ENCODE measurements at regions not wholly inside any gene's neighbourhood (a gene's known extent, or its start where the extent isn't known, plus 50 kb on each side); places are given as distances from the start of the nearest gene placed in this dataset.

DNA sequence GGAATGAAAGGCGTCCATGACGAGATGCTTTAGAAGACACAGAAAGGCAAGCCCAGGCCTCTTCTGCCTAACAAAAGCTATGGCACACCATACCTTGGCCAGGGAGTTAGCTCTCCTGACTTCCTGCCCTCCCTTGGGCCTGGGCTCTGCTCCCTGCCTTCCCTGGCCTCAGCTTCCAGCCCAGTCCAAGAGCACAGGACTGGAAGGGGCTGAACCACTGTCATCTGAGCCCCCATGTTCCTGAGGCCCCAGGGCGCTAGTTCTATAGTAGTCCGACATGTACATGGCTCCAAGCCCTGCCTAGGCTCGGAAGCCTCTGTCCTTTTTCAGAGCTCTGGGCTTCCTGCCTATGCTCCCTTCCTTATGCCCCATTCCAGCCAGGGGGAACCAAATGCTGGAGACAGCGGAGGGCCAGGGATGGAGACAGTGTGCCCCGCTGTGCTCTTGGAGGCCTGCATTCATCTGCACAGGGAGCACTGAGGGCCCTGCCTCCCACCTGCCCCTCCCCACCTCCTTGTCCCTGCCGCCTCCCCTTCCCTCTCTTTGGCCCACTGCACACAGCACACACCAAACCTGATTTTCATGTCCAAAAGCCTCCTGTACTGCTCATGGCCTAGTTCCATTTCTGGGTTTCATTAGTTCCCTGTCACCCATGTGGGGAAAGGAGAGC lies 240.1 kb downstream of the RHOU start:
- DNase-seq (ENCODE audit: low read depth in 2 of 2): no peak

DNA sequence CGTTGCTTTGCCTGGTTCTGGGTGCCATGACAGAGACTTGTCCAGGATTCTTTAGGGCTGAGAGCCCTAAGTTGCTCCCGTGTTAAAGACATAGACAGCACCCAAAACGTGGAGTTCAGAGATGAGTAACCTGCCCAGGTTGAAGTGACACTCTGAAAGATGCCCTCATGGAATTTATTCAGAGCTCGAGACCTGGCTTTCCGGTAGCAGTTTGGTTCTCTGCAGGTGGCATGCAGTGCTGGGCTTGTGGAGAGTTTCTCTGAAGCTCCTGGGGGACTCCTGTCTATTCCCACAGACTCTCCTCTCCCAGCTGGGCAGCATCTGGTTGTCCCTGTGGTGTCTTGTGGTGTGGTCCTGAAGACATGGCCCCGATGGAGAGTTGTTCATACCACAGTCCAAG lies 241.0 kb downstream of the RHOU start:
- DNase-seq (ENCODE audit: low read depth in 2 of 2): no peak

DNA sequence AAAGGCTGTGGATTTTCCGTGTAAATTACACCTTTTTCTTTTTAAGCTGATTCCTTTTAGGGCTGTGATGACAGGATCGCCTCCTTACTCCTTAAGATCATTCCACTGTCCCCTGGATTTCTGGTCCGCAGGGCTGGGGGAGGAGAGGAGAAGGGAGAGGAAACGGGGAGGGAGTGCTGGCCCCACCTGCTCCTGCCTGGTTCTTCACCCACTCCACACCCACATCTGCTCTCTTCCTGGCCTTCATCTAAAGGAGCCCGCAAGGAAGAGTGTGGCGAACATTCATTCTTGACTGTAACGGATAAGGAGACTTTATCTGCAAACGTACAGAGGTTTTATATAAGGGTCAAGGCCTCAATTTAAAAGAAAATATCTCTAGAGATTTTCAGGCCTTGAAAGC lies 242.0 kb downstream of the RHOU start:
- no peak for DNase-seq (ENCODE audit: low read depth in 2 of 2)

DNA sequence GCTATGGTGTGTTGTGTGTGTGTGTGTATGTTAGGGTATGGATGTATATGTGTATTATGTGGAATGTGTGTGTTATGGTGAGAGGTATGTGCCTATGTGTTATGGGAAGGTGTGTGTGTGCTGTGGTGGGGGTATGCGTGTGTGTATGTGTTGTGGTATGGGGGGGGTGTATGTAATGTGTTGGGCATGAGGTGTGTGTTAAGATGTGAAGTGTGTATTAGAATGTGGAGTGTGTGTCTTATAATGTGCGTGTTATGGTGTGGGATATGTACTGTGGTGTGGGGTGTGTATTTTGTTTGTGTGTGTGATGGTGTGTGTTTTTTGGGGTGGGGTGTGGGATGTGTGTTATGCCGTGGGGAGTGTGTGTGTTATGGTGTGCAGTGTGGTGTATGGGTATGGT lies 242.5 kb downstream of the RHOU start:
- no peak for DNase-seq (ENCODE audit: low read depth in 2 of 2)

DNA sequence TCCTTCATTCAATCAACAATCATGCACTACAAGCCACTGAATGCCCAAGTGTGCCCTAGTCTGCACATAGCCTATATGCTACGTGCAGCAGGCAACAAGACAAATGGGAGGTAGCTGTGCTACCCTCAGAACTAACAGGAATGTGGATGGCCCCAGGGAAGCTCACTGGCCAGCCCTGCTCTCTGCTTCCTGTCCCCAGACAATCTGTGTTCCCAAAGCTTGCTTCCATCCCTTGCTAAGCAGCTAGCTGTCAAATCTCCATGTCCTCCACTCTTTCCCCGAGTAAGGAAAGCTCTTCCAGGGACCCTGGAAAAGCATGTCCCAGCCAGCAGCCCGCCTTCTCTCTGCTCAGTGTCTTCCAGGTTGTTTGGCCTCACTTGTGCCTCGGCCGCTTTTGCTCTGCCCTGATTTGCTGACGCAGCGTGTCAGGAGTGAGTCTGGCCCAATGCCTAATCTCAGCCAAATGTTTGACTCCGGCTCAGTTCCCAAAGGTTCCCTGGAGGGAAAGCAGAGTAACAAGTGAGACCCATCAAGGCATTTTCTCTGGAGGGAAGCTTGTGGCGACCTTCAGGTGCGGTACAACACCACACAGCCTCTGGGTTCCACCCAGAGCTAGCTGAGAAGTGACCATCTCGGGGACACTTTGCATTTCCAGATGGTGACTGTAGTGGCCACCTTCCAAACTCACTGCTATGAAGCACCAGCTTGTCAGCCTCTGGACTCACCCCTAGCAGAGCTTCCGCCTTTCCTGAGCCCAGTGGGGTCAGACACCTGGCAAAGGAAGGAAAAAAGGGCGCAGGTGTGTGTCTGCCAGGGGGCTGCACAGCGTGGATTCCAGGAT lies 243.4 kb downstream of the RHOU start:
- DNase-seq (ENCODE audit: low read depth in 2 of 2): no peak

DNA sequence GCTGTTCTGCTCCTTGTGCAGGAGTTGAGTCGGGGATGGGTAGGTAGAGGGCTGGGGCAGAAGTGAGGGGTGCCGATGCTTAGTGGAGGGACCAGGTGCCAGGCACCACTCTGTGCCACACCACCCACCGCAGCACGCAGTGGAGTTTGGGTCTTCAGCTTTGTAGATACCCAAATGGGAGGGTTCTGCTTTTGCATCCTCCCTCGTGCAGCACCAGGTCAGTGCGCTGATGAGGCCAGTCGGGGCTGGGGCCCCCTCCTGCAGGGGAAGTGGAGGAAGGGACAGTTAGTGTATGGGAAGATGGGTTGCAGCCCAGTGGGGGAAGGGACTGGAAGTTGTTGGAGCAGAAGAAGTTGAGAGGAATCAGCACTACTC lies 244.0 kb downstream of the RHOU start:
- no peak for DNase-seq (ENCODE audit: low read depth in 2 of 2)

DNA sequence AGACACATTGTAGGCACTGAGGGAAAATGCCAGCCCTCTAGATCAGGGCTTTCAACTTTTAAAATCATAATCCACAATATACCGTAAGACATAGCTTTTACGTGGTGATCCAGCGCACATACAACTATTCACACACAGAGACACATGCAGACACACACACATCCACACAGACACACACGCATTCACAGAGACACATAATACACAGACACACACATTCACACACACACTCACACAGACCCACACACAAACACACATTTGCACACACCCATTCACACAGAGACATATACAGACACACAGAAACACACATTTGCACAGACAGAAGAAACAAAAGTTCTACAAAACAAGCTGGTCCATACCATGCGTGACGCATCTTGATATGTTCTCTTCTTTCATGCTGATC lies 244.5 kb downstream of the RHOU start:
- no peak for DNase-seq (ENCODE audit: low read depth in 2 of 2)

DNA sequence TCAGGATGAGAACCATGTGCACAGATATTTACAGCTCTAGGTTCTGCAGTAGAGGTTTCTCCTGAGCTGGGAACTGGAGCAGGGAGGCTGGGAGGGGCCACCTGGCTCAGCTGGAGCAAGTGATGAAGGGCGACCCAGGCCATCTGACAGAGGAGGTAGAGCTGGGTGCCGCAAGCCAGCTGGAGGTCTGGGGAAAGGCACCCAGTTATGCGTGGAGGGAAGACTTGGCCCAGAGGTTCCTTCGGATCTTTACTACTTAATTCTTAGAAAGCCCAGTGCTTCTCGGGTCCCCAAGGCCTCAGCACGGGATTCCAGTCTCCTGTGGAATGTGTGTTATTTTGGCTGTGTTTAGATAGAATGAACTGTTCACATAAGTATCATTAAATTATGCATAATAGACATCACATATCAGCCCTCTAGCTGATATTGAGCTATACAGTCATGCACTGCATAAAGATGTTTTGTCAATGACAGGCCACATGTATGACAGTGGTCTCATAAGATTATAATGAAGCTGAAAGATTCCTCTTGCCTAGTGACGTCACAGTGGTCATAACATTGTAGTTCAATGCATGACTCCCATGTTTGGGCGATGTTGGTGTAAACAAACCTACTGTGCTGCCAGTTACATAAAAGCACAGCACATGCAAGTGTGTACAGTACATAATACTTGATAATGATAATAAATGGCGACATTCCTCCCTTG lies 245.1 kb downstream of the RHOU start:
- DNase-seq (ENCODE audit: low read depth in 2 of 2): no peak

DNA sequence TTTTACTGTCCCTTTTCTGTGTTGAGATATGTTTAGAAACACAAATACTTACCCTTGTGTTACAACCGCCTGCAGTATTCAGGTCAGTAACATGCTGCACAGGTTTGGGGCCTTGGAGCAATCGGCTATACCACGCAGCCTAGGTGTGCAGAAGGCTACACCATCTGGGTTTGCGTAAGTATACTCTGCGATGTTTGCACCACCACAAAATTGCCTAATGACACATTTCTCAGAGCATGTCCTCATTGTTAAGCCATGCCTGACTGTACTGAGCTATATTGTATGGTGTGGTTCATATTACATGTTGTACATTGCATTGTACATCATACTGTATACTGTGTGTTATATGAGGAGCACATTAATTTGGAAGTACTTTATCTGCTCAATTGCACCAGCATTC lies 247.4 kb downstream of the RHOU start:
- no peak for DNase-seq (ENCODE audit: low read depth in 2 of 2)

DNA sequence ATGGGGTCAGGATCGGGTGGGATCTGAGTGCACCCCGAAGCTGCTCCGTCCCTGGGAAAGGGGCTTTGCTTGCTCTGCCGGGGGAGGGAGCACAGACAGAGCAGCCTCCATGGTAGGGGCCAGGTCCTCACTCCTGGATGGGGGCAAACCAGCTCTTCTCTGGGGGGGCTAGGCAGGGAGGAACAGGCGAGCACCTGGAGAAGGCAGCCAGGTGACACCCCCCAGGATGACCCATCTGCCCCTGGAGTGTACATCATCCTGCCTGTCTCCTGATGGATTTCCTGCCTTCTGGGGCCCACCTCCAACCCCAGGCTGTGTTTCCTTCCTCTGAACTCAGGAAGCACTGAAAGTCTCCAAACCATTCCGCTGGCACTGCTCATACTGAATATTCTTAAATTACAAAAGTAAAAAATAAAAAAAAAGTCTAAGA lies 248.0 kb downstream of the RHOU start:
- DNase-seq (ENCODE audit: low read depth in 2 of 2): no peak

DNA sequence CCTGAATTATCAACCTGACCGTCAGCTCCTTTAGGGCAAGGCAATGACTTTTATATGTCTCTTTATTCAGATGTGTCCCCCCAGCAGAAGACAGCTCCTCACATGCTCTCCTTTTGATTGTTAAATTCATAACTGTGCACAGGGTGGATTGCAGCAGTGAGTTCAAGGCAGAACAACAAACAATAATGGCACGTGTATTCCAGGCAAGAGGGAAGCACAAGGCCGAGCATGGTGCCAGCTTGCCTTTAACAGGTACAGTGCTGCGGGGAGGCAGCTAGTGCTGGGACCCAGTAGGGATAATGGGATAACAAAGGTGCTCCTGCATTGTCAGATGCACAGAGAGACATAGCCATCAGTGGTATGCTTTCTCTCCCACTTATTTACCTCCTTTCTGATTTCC lies 248.4 kb downstream of the RHOU start:
- DNase-seq (ENCODE audit: low read depth in 2 of 2): no peak

DNA sequence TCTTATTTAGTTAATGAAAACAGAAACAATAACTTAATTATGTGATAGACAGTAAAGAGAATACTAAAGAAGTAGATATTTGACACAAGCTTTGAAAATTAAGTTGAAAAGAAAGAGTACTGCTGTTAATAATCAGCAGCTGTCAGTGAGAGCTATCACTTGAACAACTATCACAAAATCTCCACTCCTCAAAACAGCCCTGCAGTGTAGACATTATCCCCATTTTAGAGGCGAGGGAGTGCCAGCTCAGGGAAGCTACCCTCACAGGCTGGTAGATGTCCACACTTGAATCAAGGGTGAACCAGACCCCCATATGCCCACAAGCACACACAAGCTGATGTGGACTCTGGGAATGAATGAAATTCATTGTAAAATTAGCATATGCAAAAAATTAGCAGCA lies 248.8 kb downstream of the RHOU start:
- DNase-seq (ENCODE audit: low read depth in 2 of 2): no peak

DNA sequence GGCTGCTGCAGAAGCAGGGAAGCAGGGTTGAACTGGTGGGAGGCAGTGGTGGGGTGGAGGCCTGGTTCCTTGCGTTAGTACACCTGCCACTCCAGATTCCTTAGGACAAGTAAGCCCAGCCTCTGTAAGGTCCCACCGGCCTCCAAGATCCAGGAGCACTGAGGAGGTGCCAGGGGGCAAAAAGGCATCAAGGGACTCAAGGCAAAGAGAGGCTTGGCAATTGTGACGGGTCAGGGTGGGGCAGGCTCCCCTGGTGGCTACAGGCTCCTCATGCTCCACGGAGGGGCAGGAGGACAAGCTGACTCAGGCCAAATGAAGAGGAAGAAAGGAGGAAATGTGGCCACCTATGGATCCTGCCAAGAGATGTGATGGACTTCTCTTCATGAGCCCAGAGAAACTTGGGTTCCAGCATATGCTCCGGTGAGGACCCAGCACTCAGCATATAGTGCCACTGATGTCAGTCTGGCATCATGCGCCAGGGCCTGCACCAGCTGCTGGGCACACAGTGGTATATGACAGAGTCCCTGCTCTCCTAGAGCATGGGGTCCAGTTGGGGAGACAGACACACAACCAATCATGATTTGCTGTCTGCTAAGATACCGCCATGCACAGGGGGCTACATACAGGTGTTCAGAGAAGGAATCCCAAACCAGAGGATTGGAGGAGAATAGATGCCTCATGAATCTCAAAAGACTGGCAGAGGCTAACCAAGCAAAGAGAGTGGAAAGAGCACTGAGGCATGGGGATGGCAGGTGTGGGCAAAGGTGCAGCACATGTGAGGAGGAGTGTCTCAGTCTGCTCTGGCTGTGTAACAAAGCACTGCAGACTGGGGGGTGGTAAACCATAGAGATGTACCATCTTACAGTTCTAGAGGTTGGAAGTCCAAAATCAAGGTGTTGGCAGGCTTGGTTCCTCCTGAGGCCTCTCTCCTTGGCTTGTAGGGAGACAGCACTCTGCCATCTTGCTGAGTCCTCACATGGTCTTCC lies 249.7 kb downstream of the RHOU start:
- no peak for DNase-seq (ENCODE audit: low read depth in 2 of 2)

DNA sequence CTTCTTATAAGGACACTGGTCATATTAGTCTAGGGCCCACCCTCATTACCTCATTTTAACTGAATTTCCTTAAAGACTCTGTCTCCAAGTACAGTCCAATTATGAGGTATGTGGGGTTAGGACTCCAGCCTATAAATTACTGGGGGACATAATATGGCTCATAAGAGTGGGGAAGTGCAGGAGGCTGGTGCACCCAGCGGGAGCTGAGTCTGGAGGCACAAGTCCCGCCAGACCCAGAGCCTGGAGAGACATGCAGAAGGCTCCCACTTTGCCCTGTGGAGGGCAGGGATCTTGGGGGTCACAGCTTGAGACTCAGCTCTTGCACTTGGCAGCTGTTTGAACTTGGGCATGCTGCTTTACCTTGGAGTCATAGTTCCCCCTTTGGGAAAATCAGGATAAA lies 250.4 kb downstream of the RHOU start:
- DNase-seq (ENCODE audit: low read depth in 2 of 2): no peak

DNA sequence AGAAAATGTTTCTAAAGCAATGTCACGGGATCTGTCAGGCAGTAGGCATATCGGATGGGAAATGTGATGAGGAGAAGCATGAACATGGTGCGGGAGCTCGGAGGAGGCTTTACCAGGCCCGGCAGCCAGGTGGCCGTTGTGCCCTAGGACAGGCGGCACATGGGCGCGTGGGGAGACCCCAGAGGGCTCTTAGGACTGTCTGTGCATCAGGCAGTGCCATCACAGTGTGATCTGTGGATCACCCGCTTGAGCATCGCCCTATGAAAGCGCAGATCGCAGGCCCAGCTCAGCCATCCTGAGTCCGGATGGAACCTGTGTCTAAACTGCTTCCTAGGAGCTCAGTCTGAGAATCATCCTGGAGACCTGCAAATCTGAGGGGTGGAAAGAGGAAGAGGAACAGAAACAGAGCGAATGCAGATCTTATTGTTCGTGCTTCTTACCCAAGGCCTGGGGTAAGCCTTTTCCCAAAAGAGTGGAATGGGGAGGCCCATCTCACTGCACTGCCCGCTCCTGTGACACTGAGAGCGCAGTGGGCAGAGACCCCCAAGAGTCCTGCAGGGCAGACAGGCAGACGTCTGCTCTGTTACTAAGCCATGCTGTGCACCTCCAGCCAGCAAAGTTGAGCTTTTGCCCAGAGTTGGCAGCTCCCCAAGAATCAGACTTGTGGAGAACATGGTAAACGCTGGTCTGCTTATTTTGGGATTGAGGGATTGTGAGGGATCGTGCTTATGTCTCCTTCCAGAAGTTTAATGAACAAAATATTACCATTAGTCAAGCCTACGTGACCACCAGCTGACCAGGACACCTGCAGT lies 251.0 kb downstream of the RHOU start:
- DNase-seq (ENCODE audit: low read depth in 2 of 2): no peak

DNA sequence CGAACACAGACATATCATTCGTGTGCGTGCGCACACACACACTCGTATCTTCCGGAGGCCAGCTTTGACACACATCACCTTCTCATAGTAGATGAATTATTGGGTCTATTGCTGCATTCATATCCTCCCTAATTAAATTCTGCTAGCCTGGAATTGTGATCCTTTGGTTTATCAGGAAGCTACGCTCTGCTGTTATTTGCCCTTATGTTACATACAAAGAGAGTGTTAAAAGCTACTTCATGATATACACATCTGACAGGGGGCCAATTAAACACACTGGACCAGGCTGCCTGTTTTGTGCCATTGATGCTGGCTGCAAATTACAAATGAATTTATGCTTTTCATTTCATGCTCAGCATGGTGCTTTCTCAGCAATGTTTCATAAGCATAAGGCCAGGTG lies 252.0 kb downstream of the RHOU start:
- no peak for DNase-seq (ENCODE audit: low read depth in 2 of 2)

DNA sequence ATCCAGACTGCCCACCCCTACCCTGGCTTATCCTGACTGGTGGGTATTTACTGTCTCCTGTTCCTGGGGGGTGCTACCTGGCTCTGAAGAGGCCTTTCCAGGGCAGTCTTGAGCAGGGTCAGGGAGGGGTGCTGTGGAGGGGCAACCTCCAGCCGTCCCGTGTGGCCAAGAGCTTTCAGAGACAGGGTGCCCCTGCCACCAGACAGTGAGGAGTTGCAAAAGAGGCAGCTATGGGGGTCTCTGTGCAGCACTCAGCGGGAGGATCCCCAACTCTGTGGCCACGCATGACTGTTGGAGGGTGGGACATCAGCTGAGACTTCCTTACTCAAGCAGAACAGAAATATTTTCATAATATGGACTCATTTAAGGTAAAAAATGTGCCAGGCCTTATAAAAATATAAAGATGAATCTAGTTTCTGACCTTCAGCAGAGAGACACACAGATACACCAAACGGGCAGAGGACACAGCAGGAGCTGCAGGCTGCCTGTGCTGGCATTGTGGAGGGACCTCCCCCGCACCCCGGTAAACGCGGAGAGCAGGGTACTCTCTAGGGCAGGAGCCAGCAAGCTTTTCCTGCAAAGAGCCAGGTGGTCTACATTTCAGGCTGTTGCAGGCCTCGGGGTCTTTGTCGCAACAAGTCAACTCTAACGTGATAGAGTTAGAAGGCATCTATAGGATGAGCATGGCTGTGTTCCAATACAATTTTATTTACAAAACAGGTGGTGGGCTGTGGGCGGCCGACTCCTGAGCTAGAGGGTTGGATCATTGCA lies 252.6 kb downstream of the RHOU start:
- no peak for DNase-seq (ENCODE audit: low read depth in 2 of 2)

DNA sequence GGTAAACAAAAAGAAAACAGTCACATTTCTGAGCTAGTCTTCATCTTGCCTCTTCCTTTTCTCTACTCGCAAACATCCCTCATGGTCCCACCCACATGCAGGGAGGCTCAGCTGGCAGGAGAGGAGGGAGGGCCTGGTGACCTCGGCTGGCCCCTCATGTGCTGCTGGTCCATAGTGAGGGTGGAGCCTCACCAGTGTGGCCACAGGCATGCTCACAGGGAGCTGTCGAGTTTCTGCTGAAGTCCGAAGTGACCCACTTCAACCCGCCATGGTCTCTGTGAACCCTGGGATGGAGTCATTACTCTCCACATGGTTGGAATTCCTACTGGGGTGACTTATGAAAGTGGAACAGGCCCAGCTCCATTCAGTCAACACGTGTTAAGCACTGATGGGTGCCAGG lies 253.4 kb downstream of the RHOU start:
- DNase-seq (ENCODE audit: low read depth in 2 of 2): no peak

DNA sequence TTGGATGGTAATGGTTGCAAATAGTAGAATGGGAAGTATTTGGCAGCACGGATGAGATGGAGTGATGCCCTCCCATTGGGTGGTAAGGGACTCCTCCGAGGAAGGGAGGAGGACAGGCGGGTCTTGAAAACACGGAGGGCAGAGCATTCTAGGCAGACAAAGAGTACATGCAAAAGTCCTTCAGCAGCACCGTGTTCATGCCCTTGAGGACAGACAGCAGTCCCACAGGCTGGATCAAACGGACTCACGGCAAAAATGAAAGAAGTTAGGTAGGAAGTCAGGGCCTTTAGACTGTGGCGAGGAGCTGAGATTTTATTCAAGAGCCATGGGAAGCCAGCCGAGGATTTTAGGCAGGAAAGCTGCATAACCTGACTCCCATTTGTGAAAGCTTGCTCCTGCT lies 253.9 kb downstream of the RHOU start:
- no peak for DNase-seq (ENCODE audit: low read depth in 2 of 2)

DNA sequence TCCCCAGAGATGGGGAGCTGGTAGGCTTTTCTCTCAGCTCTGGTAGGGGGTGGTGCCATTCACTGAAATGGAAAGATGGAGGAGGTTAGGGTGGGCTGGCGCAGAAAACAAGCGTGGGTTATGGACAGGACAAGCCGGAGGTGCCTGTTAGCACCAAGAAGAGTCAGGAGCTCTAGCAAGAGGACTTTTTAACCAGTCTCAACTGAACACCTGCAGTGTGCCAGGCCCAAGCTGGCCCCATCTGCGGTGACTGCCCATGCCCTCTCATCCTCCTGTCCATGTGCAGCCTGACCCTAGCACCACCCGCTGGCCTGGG lies 254.4 kb downstream of the RHOU start:
- no peak for DNase-seq (ENCODE audit: low read depth in 2 of 2)

All from stimulated activated CD4-positive, alpha-beta T cell treated with anti-CD3 and anti-CD28 coated beads, Interleukin-1b, Interleukin-23, amount 100 ng/mL, for 1 hour (primary cell).